CD14-positive monocyte (primary cell): ENCODE measurements at regions not wholly inside any gene's neighbourhood (a gene's known extent, or its start where the extent isn't known, plus 50 kb on each side); places are given as distances from the start of the nearest gene placed in this dataset.

Source experiments
- DNase-seq, 3 donors: peaks; one replicate each; pipeline ENCODE4 v3.0.0-alpha.2; 2011 to 2022
- H2AFZ ChIP-seq: 2 replicates; pipeline ENCODE4 v1.6.0; 2012; ENCODE audit warnings: mild to moderate bottlenecking, low read depth, low read length, inconsistent platforms; ENCODE audit not compliant: insufficient read depth, poor library complexity, severe bottlenecking
- H3K27ac ChIP-seq, 2 donors: 1 replicate in 1 of 2; 2 replicates in 1 of 2; pipeline ENCODE4 v1.5.1; 2012 to 2013; ENCODE audit warnings: low read length in 2 of 2, control low read depth in 1 of 2, inconsistent platforms in 1 of 2, low read depth in 1 of 2, mild to moderate bottlenecking in 1 of 2
- H3K27me3 ChIP-seq, 2 donors: one replicate each; pipeline versions ENCODE4 v1.6.0 to v1.6.1; 2011 to 2013; ENCODE audit warnings: low read length in 2 of 2; ENCODE audit not compliant: control insufficient read depth in 2 of 2, insufficient read depth in 2 of 2
- H3K36me3 ChIP-seq, 2 donors: replicated peaks in 1 of 2; 1 replicate in 1 of 2; 2 replicates in 1 of 2; pipeline versions ENCODE4 v1.5.1 to v1.6.1; 2012 to 2013; ENCODE audit warnings: low read length in 2 of 2, control low read depth in 1 of 2, inconsistent platforms in 1 of 2, mild to moderate bottlenecking in 1 of 2; ENCODE audit not compliant: insufficient read depth in 2 of 2, control insufficient read depth in 1 of 2
- H3K4me1 ChIP-seq, 2 donors: 1 replicate in 1 of 2; 2 replicates in 1 of 2; pipeline versions ENCODE4 v1.5.1 to v1.6.1; 2012 to 2013; ENCODE audit warnings: low read length in 2 of 2, control low read depth in 1 of 2, inconsistent platforms in 1 of 2, mild to moderate bottlenecking in 1 of 2, moderate library complexity in 1 of 2; ENCODE audit not compliant: insufficient read depth in 2 of 2, control insufficient read depth in 1 of 2
- H3K4me2 ChIP-seq: replicated peaks from 2 replicates; pipeline ENCODE3; 2012; ENCODE audit warnings: low read length, moderate library complexity, mild to moderate bottlenecking; ENCODE audit not compliant: poor library complexity, severe bottlenecking; ENCODE audit errors: extremely low read depth
- H3K4me3 ChIP-seq, 3 experiments: fragments of 200-600 bp in 1 of 3; sonication (generic) in 1 of 3; replicated peaks in 1 of 3; 1 replicate in 2 of 3; 2 replicates in 1 of 3; pipeline ENCODE4 v1.5.1; 2011 to 2013; ENCODE audit warnings: low read length in 3 of 3, mild to moderate bottlenecking in 3 of 3, control low read depth in 2 of 3, low read depth in 2 of 3, inconsistent platforms in 1 of 3, moderate library complexity in 1 of 3
- H3K79me2 ChIP-seq: 2 replicates; pipeline ENCODE4 v1.6.0; 2012; ENCODE audit warnings: mild to moderate bottlenecking, control low read depth, inconsistent platforms, low read length, moderate library complexity; ENCODE audit not compliant: insufficient read depth
- H3K9ac ChIP-seq: 2 replicates; pipeline ENCODE4 v1.6.0; 2017; ENCODE audit warnings: low read length, mild to moderate bottlenecking; ENCODE audit not compliant: insufficient read depth, poor library complexity, severe bottlenecking
- H3K9me3 ChIP-seq, 2 donors: replicated peaks in 1 of 2; 1 replicate in 1 of 2; 2 replicates in 1 of 2; pipeline versions ENCODE4 v1.5.1 to v1.6.1; 2012 to 2013; ENCODE audit warnings: low read length in 2 of 2, control low read depth in 1 of 2; ENCODE audit not compliant: control insufficient read depth in 1 of 2, insufficient read depth in 1 of 2
- H4K20me1 ChIP-seq: 2 replicates; pipeline ENCODE4 v1.6.0; 2012; ENCODE audit warnings: mild to moderate bottlenecking, low read length, control low read depth, moderate library complexity; ENCODE audit not compliant: insufficient read depth
- H3K27ac Mint-ChIP-seq, 7 donors: one replicate each; pipeline ENCODE4 v1.8.0; 2020; ENCODE audit warnings: mild to moderate bottlenecking in 7 of 7, mixed read lengths in 7 of 7, moderate library complexity in 6 of 7, inconsistent platforms in 2 of 7
- H3K27me3 Mint-ChIP-seq, 3 donors: one replicate each; pipeline ENCODE4 v1.8.0; 2021 to 2022; ENCODE audit warnings: low read depth in 3 of 3, mild to moderate bottlenecking in 3 of 3, mixed read lengths in 3 of 3, moderate library complexity in 3 of 3, inconsistent platforms in 1 of 3
- H3K36me3 Mint-ChIP-seq, 2 donors: one replicate each; pipeline ENCODE4 v1.8.0; 2020; ENCODE audit warnings: mixed read lengths in 2 of 2, inconsistent platforms in 1 of 2, mild to moderate bottlenecking in 1 of 2
- H3K4me1 Mint-ChIP-seq: one replicate; pipeline ENCODE4 v1.8.0; 2020; ENCODE audit warnings: mild to moderate bottlenecking, mixed read lengths
- H3K4me3 Mint-ChIP-seq, 2 donors: one replicate each; pipeline ENCODE4 v1.8.0; 2020; ENCODE audit warnings: mild to moderate bottlenecking in 2 of 2, mixed read lengths in 2 of 2, moderate library complexity in 1 of 2
- H3K9me3 Mint-ChIP-seq, 7 donors: one replicate each; pipeline ENCODE4 v1.8.0; 2020 to 2022; ENCODE audit warnings: mixed read lengths in 7 of 7, mild to moderate bottlenecking in 6 of 7, moderate library complexity in 6 of 7, inconsistent platforms in 2 of 7
- CTCF ChIP-seq: fragments of 200-600 bp; IDR thresholded peaks from one replicate; pipeline ENCODE4 v1.8.0; 2022; ENCODE audit warnings: antibody characterized with exemption, mild to moderate bottlenecking
- WGBS: methylation state at CpG from one replicate; pipeline ENCODE4 v1.1.5; 2013; ENCODE audit warnings: missing lambda C conversion rate; ENCODE audit not compliant: insufficient coverage; 5-methylcytosine and 5-hydroxymethylcytosine counted together
- intact Hi-C, 2 donors: fragments of 100-400 bp; cut with micrococcal nuclease; formaldehyde crosslinking; loops; one replicate each; pipeline versions ENCODE4 v1.15.0 to v1.15.1; 2023

- H3K4me3 Mint-ChIP-seq = no peak overlapping the region
- WGBS = 93% methylated on average over 12 of the region's 14 CpGs
- H3K36me3 ChIP-seq = no peaks in the 10 kb centered on the region
Measured at GRCh38 chr7:69448071-69448470, 150.2 kb upstream of the AUTS2 start.

GRCh38 chr7:69450456-69450855 is 147.8 kb upstream of the AUTS2 start:
- H4K20me1 ChIP-seq = no peaks in the 10 kb centered on the region
- H2AFZ ChIP-seq = no peak overlapping the region
- H3K36me3 ChIP-seq = no peaks in the 10 kb centered on the region
- no peak for TF ChIP-seq CTCF
- H3K27me3 ChIP-seq = no peaks in the 10 kb centered on the region
- no peaks in the 10 kb centered on the region for H3K9me3 ChIP-seq
- 92% methylated on average over 3 of the region's 5 CpGs for WGBS
- no peak overlapping the region for H3K27ac ChIP-seq
- no peak overlapping the region for H3K9ac ChIP-seq
- no peak overlapping the region for H3K4me2 ChIP-seq
- intact Hi-C loops = no loop called here
- Mint-ChIP-seq H3K9me3 (peaks cover 0 to 3% (median 0%) of the 10 kb centered on the region in 7 donors), H3K27ac (no peak overlapping the region), H3K4me3 (no peak overlapping the region), H3K27me3 (peaks cover 0 to 2% (median 2%) of the 10 kb centered on the region in 3 donors), H3K4me1 (no peaks in the 10 kb centered on the region), H3K36me3 (no peaks in the 10 kb centered on the region)
- no peaks in the 10 kb centered on the region for H3K79me2 ChIP-seq
- no peak for DNase-seq
- no peaks in the 10 kb centered on the region for H3K4me1 ChIP-seq
- no peak overlapping the region for H3K4me3 ChIP-seq

More at GRCh38 chr7:69448071-69448470, 150.2 kb upstream of the AUTS2 start:
- Mint-ChIP-seq H3K36me3 (no peaks in the 10 kb centered on the region), H3K27ac (no peak overlapping the region), H3K9me3 (peaks cover 3 to 10% (median 3%) of the 10 kb centered on the region in 7 donors), H3K27me3 (peaks cover 0 to 2% (median 2%) of the 10 kb centered on the region in 3 donors), H3K4me1 (no peaks in the 10 kb centered on the region)
- no peak overlapping the region for H3K27ac ChIP-seq
- no peaks in the 10 kb centered on the region for H4K20me1 ChIP-seq
- H3K9ac ChIP-seq = no peak overlapping the region
- DNase-seq = no peak
- no peak overlapping the region for H3K4me2 ChIP-seq
- no peak overlapping the region for H2AFZ ChIP-seq
- no peaks in the 10 kb centered on the region for H3K4me1 ChIP-seq
- no peaks in the 10 kb centered on the region for H3K79me2 ChIP-seq
- TF ChIP-seq CTCF = no peak
- H3K9me3 ChIP-seq = peaks cover 0 to 3% of the 10 kb centered on the region in 2 donors
- H3K27me3 ChIP-seq = no peaks in the 10 kb centered on the region
- no peak overlapping the region for H3K4me3 ChIP-seq
- intact Hi-C loops = no loop called here
